Muscle of back (tissue), 3 donors: ENCODE measurements at regions not wholly inside any gene's neighbourhood (a gene's known extent, or its start where the extent isn't known, plus 50 kb on each side); places are given as distances from the start of the nearest gene placed in this dataset.
"Not testable (repeated sequence)": the region's sequence is repeated elsewhere in the genome, so short reads cannot be mapped to it uniquely, and the experiment has no call there.

Experiments used
- DNase-seq, 3 donors: peaks; one replicate each; pipeline versions ENCODE4 v3.0.0 to v3.0.0-alpha.2; 2013

GRCh38 chr6:8914700-8915099, 479.4 kb upstream of the SLC35B3 start:
- no peak for DNase-seq

DNA sequence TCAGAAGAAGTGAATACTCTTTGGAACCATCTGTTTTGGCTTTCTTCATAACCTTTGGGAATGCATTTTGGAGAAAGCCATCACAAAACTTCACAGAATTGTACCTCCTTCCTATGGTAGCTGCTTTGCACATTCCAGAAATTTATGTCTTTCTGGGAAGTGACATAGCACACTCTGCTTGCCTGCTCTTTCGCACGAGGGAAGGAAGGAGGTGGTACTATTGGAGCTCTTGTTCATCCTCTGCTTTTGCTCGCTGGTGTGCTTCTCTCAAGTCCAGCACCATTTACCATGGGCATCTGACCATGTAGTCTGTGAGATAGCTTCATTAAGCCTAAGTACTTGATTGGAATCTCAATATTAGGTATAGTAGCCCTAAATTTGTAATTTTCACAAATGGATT, 473.3 kb upstream of the SLC35B3 start:
- no peak for DNase-seq

DNA sequence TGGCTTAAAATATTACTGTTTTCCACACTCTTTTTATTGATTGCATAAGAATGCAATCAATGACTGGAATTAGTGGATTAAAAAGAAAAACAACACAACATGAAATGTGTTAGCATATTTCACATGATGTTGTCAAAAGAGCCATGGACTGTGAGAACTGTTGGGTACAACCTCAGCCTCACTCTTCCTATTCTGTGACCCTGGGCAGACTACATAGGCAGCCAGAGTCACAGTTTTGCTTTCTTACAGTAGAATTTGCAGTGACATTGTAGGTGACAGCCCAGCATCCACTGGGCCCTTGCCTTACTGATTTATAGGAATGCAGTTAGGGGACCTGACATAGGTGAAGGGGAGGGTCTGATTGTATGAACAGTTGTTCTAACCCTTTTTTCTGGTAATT, 471.4 kb upstream of the SLC35B3 start:
- DNase-seq = no peak

- DNase-seq = no peak
Observed at GRCh38 chr6:8905757-8906156, 470.4 kb upstream of the SLC35B3 start.

DNA sequence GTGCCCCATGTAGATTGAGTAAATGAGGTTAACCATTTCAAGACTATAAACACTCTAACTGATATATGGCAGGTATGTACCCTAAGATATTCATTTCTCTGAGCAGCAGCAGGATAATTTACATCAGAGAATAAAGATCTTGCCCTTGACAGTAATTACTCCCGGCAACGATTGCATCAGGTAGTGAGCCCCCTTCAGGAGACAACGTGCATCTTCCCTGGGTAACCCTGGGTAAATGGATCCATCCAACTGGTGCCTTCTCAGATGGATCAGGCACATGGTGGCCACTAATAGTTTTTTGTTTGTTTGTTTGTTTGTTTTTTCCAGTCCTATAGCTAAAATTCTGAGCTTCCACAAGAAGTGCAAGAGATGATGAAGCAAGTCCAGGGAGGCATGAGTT, 469.4 kb upstream of the SLC35B3 start:
- DNase-seq = no peak

- DNase-seq = no peak
Observed at GRCh38 chr6:8900056-8900455, 464.7 kb upstream of the SLC35B3 start.

DNA sequence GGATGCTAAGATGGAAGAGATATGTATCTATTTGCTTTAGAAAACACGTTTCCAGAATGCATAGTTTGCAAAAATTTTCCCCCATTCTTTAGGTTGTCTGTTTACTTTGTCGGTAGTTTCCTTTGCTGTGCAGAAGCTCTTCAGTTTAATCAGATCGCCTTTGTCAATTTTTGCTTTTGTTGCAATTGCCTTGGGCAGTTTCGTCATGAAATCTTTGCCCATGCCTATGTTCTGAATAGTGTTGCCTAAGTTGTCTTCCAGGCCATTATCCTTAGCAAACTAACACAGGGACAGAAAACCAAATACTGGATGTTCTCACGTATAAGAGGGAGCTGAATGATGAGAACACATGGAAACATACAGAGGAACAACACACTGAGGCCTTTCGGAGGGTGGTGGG, 454.2 kb upstream of the SLC35B3 start:
- no peak for DNase-seq

DNA sequence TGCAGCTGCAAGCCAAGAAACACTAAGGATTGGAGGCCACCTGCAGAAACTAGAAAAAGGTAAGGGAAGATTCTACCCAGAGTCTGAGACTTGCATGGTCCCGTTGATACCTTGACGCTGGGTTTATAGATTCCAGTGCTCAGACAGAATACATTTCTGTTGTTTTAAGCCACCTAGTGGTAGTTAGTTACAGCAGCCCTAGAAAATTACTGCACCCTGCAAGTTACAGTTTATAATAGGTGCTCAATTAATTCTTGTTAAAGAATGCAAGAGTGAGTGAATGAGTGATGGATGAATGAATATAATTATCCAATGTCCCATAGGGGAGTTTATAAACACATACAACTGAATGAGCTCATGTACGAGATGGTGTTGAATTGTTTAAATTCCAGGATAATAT, 453.1 kb upstream of the SLC35B3 start:
- DNase-seq = no peak

- DNase-seq = no peak
Observed at GRCh38 chr6:8881663-8882062, 446.3 kb upstream of the SLC35B3 start.

DNA sequence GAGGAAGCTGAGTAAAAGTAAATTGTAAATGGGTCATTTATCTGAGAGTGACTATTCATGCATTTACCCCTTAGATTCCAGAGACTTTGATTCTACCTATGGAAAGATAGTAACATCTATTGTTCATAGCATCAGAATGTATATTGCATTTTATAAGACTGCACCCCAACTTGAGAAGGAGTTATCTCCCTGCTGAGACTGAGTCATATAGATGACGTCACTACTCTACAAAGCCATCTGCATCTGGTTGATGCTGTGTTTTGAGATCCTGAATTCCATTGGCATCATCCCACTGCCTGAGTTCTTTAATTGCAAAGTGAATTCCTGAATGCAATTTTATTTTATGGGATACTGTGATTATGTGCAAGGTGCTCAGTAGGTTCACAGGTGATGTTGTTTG, 444.0 kb upstream of the SLC35B3 start:
- DNase-seq = no peak

- DNase-seq = no peak
Observed at GRCh38 chr6:8875986-8876385, 440.6 kb upstream of the SLC35B3 start.

- no peak for DNase-seq
Observed at GRCh38 chr6:8872589-8872988, 437.2 kb upstream of the SLC35B3 start.

DNA sequence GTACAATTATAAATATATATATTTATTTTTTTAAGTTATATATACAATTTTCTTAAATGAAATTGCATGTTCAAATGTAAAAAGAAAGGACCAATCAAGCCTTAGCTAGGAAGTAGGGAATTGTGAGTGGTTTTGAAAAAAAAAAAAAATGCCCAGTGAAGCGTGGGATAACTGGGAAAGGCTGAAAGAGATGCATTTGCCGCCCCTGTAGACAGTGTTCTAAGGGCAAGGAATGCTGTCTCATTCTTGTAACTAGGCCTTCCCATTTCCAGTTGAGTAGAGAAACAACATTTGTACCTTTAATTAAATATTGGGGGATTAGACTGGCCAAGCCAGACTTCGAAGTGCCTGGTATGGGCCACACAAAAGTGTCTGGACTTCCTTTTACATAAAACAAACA, 430.1 kb upstream of the SLC35B3 start:
- DNase-seq = no peak

- no peak for DNase-seq
Observed at GRCh38 chr6:8860671-8861070, 425.3 kb upstream of the SLC35B3 start.

- no peak for DNase-seq
Observed at GRCh38 chr6:8859501-8859900, 424.2 kb upstream of the SLC35B3 start.

DNA sequence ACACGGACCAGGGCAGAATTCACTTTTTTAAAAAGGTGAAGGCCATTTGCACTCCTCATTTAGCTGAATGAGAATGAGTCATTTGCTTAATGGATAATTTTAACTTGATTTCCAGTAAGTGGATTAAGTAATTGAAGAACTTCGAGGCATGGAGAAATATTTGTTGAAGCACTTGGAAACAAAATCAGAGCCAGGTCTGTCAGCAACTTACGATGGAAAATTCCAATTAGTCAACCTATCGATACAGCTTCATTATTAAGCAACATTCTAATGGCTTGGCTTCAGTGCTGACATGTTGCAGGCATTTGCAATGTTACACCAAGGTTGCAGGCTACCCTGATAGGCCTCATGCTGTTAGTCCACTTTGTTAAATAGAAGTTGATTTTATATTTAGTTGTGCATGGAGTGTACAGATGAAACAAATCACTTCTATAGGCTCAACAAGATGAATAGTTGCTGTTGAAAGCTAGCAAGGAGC, 423.5 kb upstream of the SLC35B3 start:
- DNase-seq = no peak

- no peak for DNase-seq
Observed at GRCh38 chr6:8857160-8857559, 421.8 kb upstream of the SLC35B3 start.

DNA sequence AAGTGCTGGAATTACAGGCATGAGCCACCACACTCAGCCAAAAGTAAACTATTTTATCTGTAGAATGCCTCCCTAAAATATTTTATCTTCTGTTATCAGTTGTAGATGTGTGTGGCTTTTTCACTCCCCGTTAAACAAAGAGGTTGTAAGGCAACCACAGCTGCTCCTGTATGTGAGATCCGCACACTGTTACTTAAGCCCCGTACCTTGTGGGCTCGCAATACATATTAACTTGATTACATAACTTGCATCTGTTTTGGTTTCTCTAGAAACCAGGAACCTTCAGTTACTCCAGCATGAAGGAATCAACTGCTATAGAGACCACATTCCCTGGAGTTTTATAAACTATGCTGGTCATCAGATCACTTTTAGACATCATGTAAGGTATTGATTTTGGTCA, 420.1 kb upstream of the SLC35B3 start:
- no peak for DNase-seq

DNA sequence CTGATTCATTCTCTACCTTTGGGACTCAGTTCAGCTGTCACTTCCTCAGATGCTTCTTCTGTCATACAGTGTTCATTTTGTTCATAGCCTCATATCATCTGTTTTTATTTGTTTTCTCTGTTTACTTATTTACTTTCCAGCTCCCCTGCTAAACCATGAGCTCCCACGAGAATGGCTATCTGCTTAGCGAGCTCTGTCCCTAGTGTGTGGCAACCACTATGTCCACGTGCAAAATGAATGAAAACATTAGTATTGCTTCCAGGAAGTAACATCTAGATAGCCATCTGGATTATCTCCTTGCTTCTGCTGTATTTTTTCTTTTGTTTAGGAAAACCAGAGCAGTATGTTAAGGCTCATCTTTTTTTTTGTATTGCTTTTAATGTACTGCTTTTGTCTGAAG, 417.0 kb upstream of the SLC35B3 start:
- DNase-seq = no peak

DNA sequence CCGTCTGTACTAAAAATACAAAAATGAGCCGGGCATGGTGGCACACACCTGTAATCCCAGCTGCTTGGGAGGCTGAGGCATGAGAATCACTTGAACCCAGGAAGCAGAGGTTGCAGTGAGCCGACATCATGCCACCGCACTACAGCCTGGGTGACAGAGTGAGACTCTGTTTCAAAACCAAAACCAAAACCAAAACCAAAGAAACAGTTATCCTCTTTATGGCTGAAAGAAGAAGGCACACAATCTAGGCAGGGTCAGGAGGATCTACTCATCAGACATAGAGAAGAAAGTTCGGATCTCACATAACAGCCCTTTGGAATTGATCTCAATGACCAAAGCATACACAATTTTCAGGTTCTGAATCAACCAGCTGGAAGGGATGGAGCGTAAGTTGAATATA, 411.3 kb upstream of the SLC35B3 start:
- DNase-seq = not testable (repeated sequence)

DNA sequence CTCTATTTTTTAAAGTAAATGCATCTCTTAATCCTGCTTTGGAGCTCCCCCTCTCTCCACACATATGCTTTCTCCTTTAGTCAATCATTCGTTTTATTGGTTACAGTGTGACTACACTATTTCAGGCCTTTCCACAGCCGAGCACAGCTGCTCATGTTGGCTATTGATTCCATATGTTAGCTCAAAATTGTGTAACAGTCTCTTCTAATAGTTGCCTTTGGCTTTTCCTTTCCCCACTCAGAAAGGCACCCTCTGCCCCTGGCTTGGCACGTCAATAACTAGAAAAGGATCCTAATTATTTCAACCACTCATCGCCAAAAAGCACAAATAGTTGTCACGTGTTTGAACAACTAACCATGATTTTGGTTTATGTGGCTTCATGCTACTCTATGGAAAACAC, 410.3 kb upstream of the SLC35B3 start:
- DNase-seq = no peak

GRCh38 chr6:8844968-8845367, 409.6 kb upstream of the SLC35B3 start:
- DNase-seq = no peak

GRCh38 chr6:8839626-8840025, 404.3 kb upstream of the SLC35B3 start:
- DNase-seq = no peak

DNA sequence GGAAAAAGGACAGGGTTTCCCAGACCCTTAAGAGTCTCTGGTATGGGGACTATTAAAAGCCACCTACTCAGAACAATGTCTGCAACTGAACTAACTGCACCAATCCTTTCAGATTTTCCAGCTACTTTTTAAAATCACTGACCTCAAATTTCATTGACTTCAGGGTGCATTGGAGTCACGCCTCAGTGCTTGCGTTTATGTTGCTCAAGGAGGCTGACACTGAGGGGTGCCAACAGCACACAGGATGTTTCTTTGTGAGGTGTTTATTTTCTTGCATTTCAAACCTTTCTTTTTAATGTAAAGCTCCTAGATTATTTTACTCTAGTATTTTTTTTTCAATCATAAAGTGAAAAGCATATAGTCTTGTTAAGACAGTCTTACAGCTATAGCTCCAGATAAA, 402.0 kb upstream of the SLC35B3 start:
- no peak for DNase-seq

DNA sequence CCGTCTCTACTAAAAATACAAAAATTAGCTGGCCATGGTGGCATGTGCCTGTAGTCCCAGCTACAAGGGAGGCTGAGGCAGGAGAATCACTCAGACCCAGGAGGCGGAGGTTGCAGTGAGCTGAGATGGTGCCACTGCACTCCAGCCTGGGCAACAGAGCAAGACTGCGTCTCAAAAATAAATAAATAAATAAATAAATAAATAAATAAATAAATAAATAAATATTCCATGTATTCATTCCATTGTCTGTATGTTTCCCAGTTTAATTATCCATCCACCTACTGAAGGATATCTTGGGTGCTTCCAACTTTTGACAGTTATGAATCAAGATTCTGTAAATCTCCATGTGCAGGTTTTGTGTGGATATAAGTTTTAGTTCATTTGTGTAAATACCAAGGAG, 397.4 kb upstream of the SLC35B3 start:
- DNase-seq = not testable (repeated sequence)
